IMR-90 (cell line): ENCODE measurements at regions not wholly inside any gene's neighbourhood (a gene's known extent, or its start where the extent isn't known, plus 50 kb on each side); places are given as distances from the start of the nearest gene placed in this dataset.

Experiments
- ATAC-seq: fragments of 200-7000 bp; cut with Tn5 transposase; 2 replicates; pipeline ENCODE4 v1.9.1; 2020; ENCODE audit warnings: low read depth, mild to moderate bottlenecking, moderate library complexity
- BruUV-seq: library from RNA; stranded (reverse); fragments of 400-500 nt; replicated peaks from 2 replicates; lab custom pipeline; 2021; lab: Mats Ljungman, UMichigan
- CTCF ChIA-PET: fragments of 300-600 bp; formaldehyde crosslinking; extraction: SDS; loops from one replicate; lab custom pipeline; 2021; ENCODE audit warnings: antibody characterized with exemption; lab: Yijun Ruan, JAX
- POLR2A ChIA-PET: fragments of 300-600 bp; sonication (Branson Sonifier 250); formaldehyde crosslinking; loops from one replicate; lab custom pipeline; 2022; ENCODE audit warnings: antibody characterized with exemption; ENCODE audit not compliant: unreplicated experiment; lab: Charles Lee
- DNase-seq: peaks from one replicate; pipeline ENCODE4 v3.0.0; 2013
- H2AFZ ChIP-seq: replicated peaks from 2 replicates; pipeline ENCODE3; 2013; ENCODE audit warnings: low read length, mild to moderate bottlenecking; ENCODE audit not compliant: poor library complexity
- H2AK5ac ChIP-seq: 2 replicates; pipeline ENCODE4 v1.6.1; 2013; ENCODE audit warnings: low read depth, low read length, inconsistent platforms
- H2AK9ac ChIP-seq: replicated peaks from 2 replicates; pipeline ENCODE3; 2013; ENCODE audit warnings: mild to moderate bottlenecking, low read depth, low read length, moderate library complexity; ENCODE audit not compliant: poor library complexity
- H2BK120ac ChIP-seq: 2 replicates; pipeline ENCODE4 v1.6.1; 2013; ENCODE audit warnings: low read depth, low read length, inconsistent platforms
- H2BK15ac ChIP-seq: 3 replicates; pipeline ENCODE4 v1.6.1; 2013; ENCODE audit warnings: low read depth, low read length, inconsistent platforms
- H2BK20ac ChIP-seq: 2 replicates; pipeline ENCODE4 v1.6.1; 2013; ENCODE audit warnings: low read depth, mild to moderate bottlenecking, inconsistent platforms, low read length, moderate library complexity
- H2BK5ac ChIP-seq: 2 replicates; pipeline ENCODE4 v1.6.1; 2013; ENCODE audit warnings: mild to moderate bottlenecking, low read depth, low read length, inconsistent platforms; ENCODE audit not compliant: poor library complexity, severe bottlenecking
- H3K14ac ChIP-seq: replicated peaks from 2 replicates; pipeline ENCODE4 v1.6.1; 2013; ENCODE audit warnings: low read depth, low read length, inconsistent platforms
- H3K18ac ChIP-seq: 2 replicates; pipeline ENCODE4 v1.6.1; 2013; ENCODE audit warnings: low read depth, low read length, control low read depth
- H3K23ac ChIP-seq: 2 replicates; pipeline ENCODE4 v1.6.1; 2013; ENCODE audit warnings: low read depth, low read length, inconsistent platforms
- H3K27ac ChIP-seq: 2 replicates; pipeline ENCODE4 v1.5.1; 2013; ENCODE audit warnings: mild to moderate bottlenecking, control low read depth, low read length; ENCODE audit not compliant: insufficient read depth
- H3K27me3 ChIP-seq: 2 replicates; pipeline ENCODE4 v1.6.1; 2013; ENCODE audit warnings: low read length; ENCODE audit not compliant: control insufficient read depth, insufficient read depth
- H3K36me3 ChIP-seq: 2 replicates; pipeline ENCODE4 v1.6.1; 2013; ENCODE audit warnings: low read length, mixed read lengths; ENCODE audit not compliant: control insufficient read depth, insufficient read depth
- H3K4ac ChIP-seq: 2 replicates; pipeline ENCODE4 v1.6.1; 2013; ENCODE audit warnings: low read depth, low read length, inconsistent platforms
- H3K4me1 ChIP-seq: 2 replicates; pipeline ENCODE4 v1.6.1; 2013; ENCODE audit warnings: low read length, mixed read lengths; ENCODE audit not compliant: control insufficient read depth, insufficient read depth
- H3K4me2 ChIP-seq: 2 replicates; pipeline ENCODE4 v1.6.1; 2013; ENCODE audit warnings: low read depth, mild to moderate bottlenecking, control low read depth, low read length, moderate library complexity
- H3K4me3 ChIP-seq: 2 replicates; pipeline ENCODE4 v1.5.1; 2013; ENCODE audit warnings: low read depth, mild to moderate bottlenecking, control low read depth, low read length, moderate library complexity; ENCODE audit not compliant: insufficient read depth
- H3K56ac ChIP-seq: 2 replicates; pipeline ENCODE4 v1.6.1; 2013; ENCODE audit warnings: low read length, inconsistent platforms; ENCODE audit not compliant: insufficient read depth; ENCODE audit errors: extremely low read depth
- H3K79me1 ChIP-seq, 2 experiments: 2 replicates each; pipeline ENCODE4 v1.6.1; 2013; ENCODE audit warnings: low read length in 2 of 2, inconsistent platforms in 1 of 2, low read depth in 1 of 2
- H3K9ac ChIP-seq: 2 replicates; pipeline ENCODE4 v1.6.1; 2013; ENCODE audit warnings: low read depth, low read length, control low read depth
- H3K9me1 ChIP-seq: 2 replicates; pipeline ENCODE4 v1.6.1; 2013; ENCODE audit warnings: low read length, inconsistent platforms; ENCODE audit not compliant: insufficient read depth
- H3K9me3 ChIP-seq: 2 replicates; pipeline ENCODE4 v1.6.1; 2013; ENCODE audit warnings: low read length; ENCODE audit not compliant: control insufficient read depth, insufficient read depth
- H4K20me1 ChIP-seq: 2 replicates; pipeline ENCODE4 v1.6.1; 2013; ENCODE audit warnings: low read length, inconsistent platforms; ENCODE audit not compliant: insufficient read depth
- H4K5ac ChIP-seq: 2 replicates; pipeline ENCODE4 v1.6.1; 2013; ENCODE audit warnings: mild to moderate bottlenecking, low read depth, low read length, control low read depth
- H4K8ac ChIP-seq, 2 experiments: 2 replicates each; pipeline ENCODE4 v1.6.1; 2013; ENCODE audit warnings: low read depth in 2 of 2, low read length in 2 of 2, control low read depth in 1 of 2, inconsistent platforms in 1 of 2
- H4K91ac ChIP-seq: 2 replicates; pipeline ENCODE4 v1.6.1; 2013; ENCODE audit warnings: low read depth, low read length, inconsistent platforms; ENCODE audit not compliant: insufficient read depth
- BHLHE40 ChIP-seq: fragments of 150-350 bp; IDR thresholded peaks from 2 replicates; pipeline ENCODE4 v1.6.1; 2016; ENCODE audit warnings: mild to moderate bottlenecking, low read depth, low read length
- CEBPB ChIP-seq: IDR thresholded peaks from 2 replicates; pipeline ENCODE4 v1.6.1; 2012; ENCODE audit warnings: low read depth, low read length, improper control_type of control experiment
- CTCF ChIP-seq: conservative IDR thresholded peaks from 2 replicates; pipeline ENCODE4 v1.5.1; 2012; ENCODE audit warnings: mild to moderate bottlenecking, low read depth, low read length, improper control_type of control experiment
- FOS ChIP-seq: fragments of 150-350 bp; IDR thresholded peaks from 2 replicates; pipeline ENCODE4 v1.6.1; 2016; ENCODE audit warnings: low read depth, low read length
- MAZ ChIP-seq: IDR thresholded peaks from 2 replicates; pipeline ENCODE4 v1.6.1; 2012; ENCODE audit warnings: low read depth, mild to moderate bottlenecking, low read length, improper control_type of control experiment, moderate library complexity, borderline replicate concordance
- MXI1 ChIP-seq: IDR thresholded peaks from 2 replicates; pipeline ENCODE4 v1.6.1; 2012; ENCODE audit warnings: low read depth, mild to moderate bottlenecking, low read length, moderate library complexity, borderline replicate concordance
- NFE2L2 ChIP-seq: fragments of 150-350 bp; IDR thresholded peaks from 2 replicates; pipeline ENCODE4 v1.6.1; 2016; ENCODE audit warnings: low read depth, mild to moderate bottlenecking, low read length
- RAD21 ChIP-seq: IDR thresholded peaks from 2 replicates; pipeline ENCODE4 v1.6.1; 2012; ENCODE audit warnings: low read length, improper control_type of control experiment
- RCOR1 ChIP-seq: IDR thresholded peaks from 2 replicates; pipeline ENCODE4 v1.6.1; 2012; ENCODE audit warnings: mild to moderate bottlenecking, low read length, improper control_type of control experiment; ENCODE audit not compliant: insufficient replicate concordance
- RFX5 ChIP-seq: IDR thresholded peaks from 2 replicates; pipeline ENCODE4 v1.8.0; 2012; ENCODE audit warnings: low read depth, mild to moderate bottlenecking, low read length, moderate library complexity
- SMC3 ChIP-seq: fragments of 150-350 bp; IDR thresholded peaks from 2 replicates; pipeline ENCODE4 v1.6.1; 2016; ENCODE audit warnings: low read depth, mild to moderate bottlenecking, antibody characterized with exemption, low read length, moderate library complexity
- USF2 ChIP-seq: fragments of 150-350 bp; IDR thresholded peaks from 2 replicates; pipeline ENCODE4 v1.6.1; 2017; ENCODE audit warnings: mild to moderate bottlenecking, antibody characterized with exemption, low read length, low read depth
- WGBS, 2 experiments: methylation state at CpG; one replicate each; pipeline versions ENCODE4 v1.1.5 to v1.1.7; 2013; ENCODE audit warnings: missing lambda C conversion rate in 2 of 2; ENCODE audit not compliant: insufficient read length in 1 of 2; ENCODE audit errors: extremely low coverage in 2 of 2; 5-methylcytosine and 5-hydroxymethylcytosine counted together
- dilution Hi-C: fragments of 300-500 bp; cut with HindIII; formaldehyde crosslinking; loops from one replicate; pipeline ENCODE4 v1.14.3; 2018; ENCODE audit warnings: low sequenced_read_pairs; ENCODE audit not compliant: unreplicated experiment
- in situ Hi-C: fragments of 300-500 bp; cut with MboI; formaldehyde crosslinking; loops from 3 replicates; pipeline ENCODE4 v1.14.3; 2019; ENCODE audit warnings: low sequenced_read_pairs, inconsistent platforms, mixed read lengths
- intact Hi-C: fragments of 100-400 bp; cut with micrococcal nuclease; formaldehyde crosslinking; loops from 2 replicates; pipeline ENCODE4 v1.10.0; 2022
- TF ChIP-seq, protein P1 (sequence below): fragments of 150-350 bp; IDR thresholded peaks from 2 replicates; pipeline ENCODE4 v1.6.1; 2016; ENCODE audit warnings: low read depth, mild to moderate bottlenecking, low read length, moderate library complexity, borderline replicate concordance

- ATAC-seq (no peak), DNase-seq (no peak)
- H3K9me1 ChIP-seq: no peaks in the 10 kb centered on the region
- no peak overlapping the region for H4K5ac ChIP-seq
- no peaks in the 10 kb centered on the region for H3K27me3 ChIP-seq
- in situ Hi-C loops: no loop called here
- H3K9ac ChIP-seq: no peak overlapping the region
- POLR2A ChIA-PET: no interaction called here
- H3K4me1 ChIP-seq: no peaks in the 10 kb centered on the region
- H3K36me3 ChIP-seq: no peaks in the 10 kb centered on the region
- H3K27ac ChIP-seq: no peak overlapping the region
- H2AK5ac ChIP-seq: no peak overlapping the region
- peaks cover 7% of the 10 kb centered on the region for H3K9me3 ChIP-seq
- no peak overlapping the region for H3K4ac ChIP-seq
- H3K14ac ChIP-seq: no peak overlapping the region
- no peak overlapping the region for H2AK9ac ChIP-seq
- H4K91ac ChIP-seq: no peak overlapping the region
- H3K56ac ChIP-seq: no peak overlapping the region
- TF ChIP-seq RAD21 (no peak), FOS (no peak), MXI1 (no peak), CEBPB (no peak), SMC3 (no peak), NFE2L2 (no peak), BHLHE40 (no peak), MAZ (no peak), RFX5 (no peak), RCOR1 (no peak), USF2 (no peak), CTCF (no peak)
- TF ChIP-seq, protein P1, sequence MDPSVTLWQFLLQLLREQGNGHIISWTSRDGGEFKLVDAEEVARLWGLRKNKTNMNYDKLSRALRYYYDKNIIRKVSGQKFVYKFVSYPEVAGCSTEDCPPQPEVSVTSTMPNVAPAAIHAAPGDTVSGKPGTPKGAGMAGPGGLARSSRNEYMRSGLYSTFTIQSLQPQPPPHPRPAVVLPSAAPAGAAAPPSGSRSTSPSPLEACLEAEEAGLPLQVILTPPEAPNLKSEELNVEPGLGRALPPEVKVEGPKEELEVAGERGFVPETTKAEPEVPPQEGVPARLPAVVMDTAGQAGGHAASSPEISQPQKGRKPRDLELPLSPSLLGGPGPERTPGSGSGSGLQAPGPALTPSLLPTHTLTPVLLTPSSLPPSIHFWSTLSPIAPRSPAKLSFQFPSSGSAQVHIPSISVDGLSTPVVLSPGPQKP: no peak
- no peak overlapping the region for H3K18ac ChIP-seq
- no peak overlapping the region for H3K4me3 ChIP-seq
- BruUV-seq: no TSS peak
- H2BK20ac ChIP-seq: no peak overlapping the region
- intact Hi-C loops: no loop called here
- no peak overlapping the region for H2BK5ac ChIP-seq
- no peaks in the 10 kb centered on the region for H4K20me1 ChIP-seq
- H2BK15ac ChIP-seq: no peak overlapping the region
- dilution Hi-C loops: no loop called here
- H2BK120ac ChIP-seq: no peak overlapping the region
- H3K79me1 ChIP-seq: no peaks in the 10 kb centered on the region
- H3K4me2 ChIP-seq: no peak overlapping the region
- CTCF ChIA-PET: no interaction called here
- H4K8ac ChIP-seq: no peak overlapping the region
- no peak overlapping the region for H3K23ac ChIP-seq
- no peak overlapping the region for H2AFZ ChIP-seq
- WGBS, 2 experiments: 87% methylated on average over 3 of the region's 6 CpGs; no CpG with 5 or more reads in 1 of the 2 experiments
Observed at GRCh38 chr10:21021231-21021630, 124.1 kb upstream of the NEBL start.
